GM21619 (cell line): ENCODE measurements at regions not wholly inside any gene's neighbourhood (a gene's known extent, or its start where the extent isn't known, plus 50 kb on each side); places are given as distances from the start of the nearest gene placed in this dataset.

Experiments used
- ATAC-seq: cut with Tn5 transposase; IDR thresholded peaks from one replicate; pipeline ENCODE4 v1.9.1; 2021; ENCODE audit not compliant: unreplicated experiment

DNA sequence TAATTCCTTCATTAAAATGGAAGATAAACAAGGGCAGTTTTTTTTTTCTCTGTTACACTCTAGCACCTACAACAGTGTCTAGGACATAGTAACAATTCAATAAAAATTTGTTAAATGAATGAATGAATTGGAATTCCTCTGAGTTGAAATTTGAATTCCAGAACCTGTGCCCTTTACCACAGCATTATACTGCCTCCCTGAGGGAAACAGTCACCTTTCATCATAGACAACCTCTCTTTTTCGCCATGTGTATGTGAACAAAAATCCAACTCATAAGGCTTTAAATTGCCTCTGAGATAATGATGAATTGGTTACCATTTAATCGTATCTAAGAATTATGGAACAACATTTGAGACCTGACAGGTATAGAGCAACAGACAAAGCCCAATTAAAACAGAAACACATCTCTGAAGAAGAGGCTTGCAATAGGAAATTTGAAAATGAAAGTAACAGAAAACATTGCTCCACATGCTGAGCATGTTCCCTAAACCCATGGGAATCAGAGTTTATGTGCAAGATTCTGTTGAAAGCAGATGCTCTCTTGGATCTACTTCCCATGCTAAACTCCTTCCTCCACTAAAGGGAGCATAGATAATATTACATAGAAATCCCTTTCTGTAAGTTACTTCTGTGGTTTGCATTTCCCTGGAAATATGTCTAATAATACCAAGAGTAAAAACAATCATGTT is 657.8 kb downstream of the GALC start:
- no peak for ATAC-seq

DNA sequence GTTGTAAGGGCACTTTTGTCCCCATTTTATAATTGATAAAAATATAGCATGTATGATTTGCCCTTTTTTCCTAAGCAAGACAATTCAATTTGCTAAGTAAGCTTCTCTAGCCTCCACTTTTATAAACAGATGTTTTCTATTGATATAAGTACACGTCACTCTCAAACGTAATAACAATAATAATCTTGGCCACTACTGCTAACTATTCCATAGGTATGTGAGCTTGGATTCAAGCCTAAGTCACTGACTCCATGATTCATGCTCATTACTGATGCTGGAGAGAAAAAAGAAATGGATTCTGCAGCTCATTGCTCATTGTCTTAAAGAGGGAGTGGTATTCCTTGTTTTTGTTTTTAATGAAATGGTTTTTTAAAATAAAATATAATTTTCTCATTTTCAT is 661.0 kb downstream of the GALC start:
- no peak for ATAC-seq

DNA sequence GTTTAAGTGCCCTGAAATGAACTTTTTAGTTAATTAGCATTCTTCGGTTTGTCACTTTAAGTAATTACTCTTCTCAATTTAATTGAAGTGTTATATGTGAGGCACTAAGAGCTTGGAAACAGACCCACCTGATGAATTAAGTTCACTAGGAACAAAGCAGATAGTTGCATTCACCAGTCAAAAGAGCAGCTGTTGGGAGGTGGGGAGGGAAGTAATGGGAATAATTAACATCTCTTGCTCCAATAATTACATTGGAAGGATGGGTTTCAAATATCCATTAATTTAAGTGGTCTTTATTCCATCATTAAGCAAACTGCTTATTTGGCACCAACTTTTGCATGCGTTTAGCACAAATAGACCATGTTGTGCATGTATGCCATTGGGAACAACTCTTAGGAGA is 667.2 kb downstream of the GALC start:
- ATAC-seq, result no peak

- ATAC-seq, result no peak
Measured at GRCh38 chr14:87323191-87323590, 669.8 kb downstream of the GALC start.

DNA sequence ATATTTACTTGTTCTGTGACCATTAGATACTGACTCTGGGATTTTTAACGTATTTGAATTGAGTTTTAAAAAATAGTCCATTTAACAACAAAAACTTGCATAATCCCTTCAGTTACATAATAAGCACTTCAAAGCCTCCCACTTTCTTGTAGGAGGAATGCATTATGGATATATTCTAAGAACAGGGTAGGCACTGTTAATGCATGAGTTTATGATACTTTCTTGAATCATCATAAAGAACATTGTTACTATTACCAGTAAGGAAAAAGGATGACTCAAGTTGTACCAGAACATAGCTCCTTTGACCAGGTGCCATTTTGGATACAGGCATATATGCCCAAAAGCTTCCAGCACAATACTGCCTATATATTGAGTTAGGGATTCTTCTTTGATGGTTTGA is 671.4 kb downstream of the GALC start:
- no peak for ATAC-seq

DNA sequence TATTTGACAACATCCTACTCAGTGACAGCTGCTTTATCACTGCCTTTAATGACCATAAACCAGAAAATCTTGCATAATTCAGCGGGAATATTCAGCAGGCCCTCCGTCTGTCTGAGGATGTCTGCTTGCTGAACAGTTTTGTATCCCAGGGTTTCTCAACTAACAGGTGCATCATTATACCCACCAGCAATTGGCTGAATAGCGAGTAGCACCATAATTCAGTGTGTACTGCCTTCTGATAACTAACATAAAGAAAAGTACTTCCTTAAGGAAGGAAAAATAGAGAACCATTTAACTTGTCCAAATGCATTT is 680.1 kb downstream of the GALC start:
- ATAC-seq, result no peak

- ATAC-seq, result no peak
Measured at GRCh38 chr14:87312169-87312893, 680.7 kb downstream of the GALC start.

- no peak for ATAC-seq
Measured at GRCh38 chr14:87309557-87309956, 683.4 kb downstream of the GALC start.

GRCh38 chr14:87306409-87307168 is 686.4 kb downstream of the GALC start:
- ATAC-seq, result no peak

DNA sequence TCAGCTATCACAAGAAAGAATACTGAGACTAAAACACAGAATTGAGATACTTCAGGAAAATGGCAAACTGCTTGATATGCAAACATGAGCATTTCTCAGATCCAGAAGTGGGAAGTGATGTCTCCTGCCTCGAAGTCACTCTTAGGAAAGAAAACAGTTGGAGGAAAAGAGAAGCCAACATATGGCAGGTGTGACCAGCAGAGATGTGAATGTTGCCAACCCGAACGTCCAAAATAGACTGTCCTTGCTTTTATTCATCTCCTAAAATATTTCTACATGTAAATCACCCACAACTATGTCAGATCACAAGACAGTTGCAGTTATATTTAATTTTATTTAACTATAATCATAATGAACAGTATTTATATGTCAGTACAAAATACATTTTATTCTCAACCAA is 687.6 kb downstream of the GALC start:
- no peak for ATAC-seq

GRCh38 chr14:87304404-87304803 is 688.6 kb downstream of the GALC start:
- no peak for ATAC-seq

DNA sequence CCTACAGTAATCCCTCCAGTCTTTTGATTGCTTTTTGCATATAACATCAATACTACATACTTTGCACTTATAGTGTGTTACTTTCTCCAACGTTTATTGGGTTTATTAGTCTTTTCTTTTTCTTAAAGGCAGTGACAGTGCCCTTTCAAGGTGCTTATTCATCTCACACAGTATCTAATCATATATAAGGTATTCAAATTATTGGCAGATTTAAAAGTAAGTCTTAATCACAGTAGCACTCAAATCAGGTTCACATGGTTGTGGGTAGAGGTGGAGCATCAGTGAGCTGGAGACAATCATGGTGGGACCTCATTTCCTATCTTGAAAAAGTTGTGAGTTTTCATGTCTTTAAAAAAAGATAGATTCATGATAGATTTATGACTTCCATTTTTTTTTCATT is 706.2 kb downstream of the GALC start:
- ATAC-seq, result no peak

DNA sequence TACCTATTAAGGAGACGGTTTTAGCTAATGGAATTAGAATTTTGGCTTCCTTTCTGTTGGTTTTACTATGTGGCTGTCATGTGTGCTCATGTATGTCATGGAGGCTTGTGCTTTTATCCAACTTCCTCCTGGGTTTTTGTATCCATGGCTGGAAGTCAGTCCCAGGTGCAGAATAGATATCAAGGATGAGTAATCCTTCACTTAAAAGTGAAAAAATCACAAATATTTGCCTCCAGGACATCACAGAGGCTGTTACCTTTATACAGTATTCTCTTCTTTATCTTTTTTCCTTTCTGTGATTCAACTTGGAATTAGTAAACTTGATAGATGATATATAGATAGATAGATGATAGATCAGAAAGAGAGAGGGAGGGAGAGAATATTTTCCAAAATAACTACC is 706.8 kb downstream of the GALC start:
- ATAC-seq, result no peak

GRCh38 chr14:87285506-87285905 is 707.5 kb downstream of the GALC start:
- ATAC-seq, result no peak

DNA sequence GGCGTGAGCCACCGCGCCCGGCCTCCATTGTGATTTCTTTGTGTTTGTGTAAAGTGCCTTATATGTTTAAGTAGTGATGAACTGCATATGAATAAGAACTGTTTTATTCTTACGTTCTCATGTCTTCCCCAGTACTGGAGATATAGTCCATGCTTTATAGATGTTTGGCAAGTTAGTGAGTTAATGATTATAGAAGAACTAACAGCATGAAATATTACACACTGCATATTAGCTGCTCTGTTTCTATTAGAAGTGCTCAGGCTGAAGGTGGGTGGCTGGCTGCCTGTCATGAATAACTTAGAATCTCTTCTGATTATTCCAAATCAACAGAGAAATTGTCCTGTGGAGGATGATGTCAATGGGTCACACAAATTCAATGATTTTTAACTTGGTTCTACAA is 709.4 kb downstream of the GALC start:
- no peak for ATAC-seq

DNA sequence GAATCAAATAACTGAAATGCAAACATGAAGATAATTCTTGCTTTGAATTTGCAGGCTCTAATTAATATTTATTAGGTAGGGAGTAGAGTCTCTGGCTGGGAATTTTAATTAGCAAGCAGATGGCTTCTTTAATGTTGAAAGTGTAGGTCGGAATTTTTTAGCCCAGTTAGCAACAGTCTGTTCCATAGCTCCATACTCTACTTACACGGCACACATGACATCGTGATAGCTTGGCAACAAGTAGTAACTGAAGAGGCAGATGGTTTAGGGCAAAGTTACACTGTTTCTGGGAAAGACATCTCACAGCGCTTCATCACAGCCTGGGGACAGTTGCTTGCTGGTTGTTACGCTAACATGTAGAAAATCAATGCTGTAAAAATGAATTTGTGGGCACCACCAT is 710.7 kb downstream of the GALC start:
- no peak for ATAC-seq

DNA sequence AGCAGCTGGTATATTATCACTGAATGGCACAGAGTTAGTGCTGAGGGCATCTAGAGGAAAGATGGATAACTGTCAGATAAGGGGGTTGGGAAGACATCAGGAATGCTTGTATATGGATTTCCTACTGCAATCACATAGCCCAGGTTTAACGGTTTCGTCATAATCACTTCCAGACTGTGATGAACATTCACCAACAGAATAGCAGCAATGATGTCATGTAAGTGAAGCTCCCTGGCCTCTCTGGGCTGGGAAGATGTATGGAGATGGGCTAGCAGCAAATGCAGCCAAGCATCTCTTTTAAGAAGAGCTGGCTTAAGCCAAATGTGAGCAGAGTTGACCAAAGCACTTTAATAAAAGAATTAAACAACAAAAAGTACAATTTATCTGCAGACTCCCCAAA is 714.6 kb downstream of the GALC start:
- no peak for ATAC-seq

GRCh38 chr14:87271331-87271730 is 721.7 kb downstream of the GALC start:
- ATAC-seq, result no peak

GRCh38 chr14:87268997-87269396 is 724.0 kb downstream of the GALC start:
- ATAC-seq, result no peak

GRCh38 chr14:87264796-87265195 is 728.2 kb downstream of the GALC start:
- no peak for ATAC-seq

DNA sequence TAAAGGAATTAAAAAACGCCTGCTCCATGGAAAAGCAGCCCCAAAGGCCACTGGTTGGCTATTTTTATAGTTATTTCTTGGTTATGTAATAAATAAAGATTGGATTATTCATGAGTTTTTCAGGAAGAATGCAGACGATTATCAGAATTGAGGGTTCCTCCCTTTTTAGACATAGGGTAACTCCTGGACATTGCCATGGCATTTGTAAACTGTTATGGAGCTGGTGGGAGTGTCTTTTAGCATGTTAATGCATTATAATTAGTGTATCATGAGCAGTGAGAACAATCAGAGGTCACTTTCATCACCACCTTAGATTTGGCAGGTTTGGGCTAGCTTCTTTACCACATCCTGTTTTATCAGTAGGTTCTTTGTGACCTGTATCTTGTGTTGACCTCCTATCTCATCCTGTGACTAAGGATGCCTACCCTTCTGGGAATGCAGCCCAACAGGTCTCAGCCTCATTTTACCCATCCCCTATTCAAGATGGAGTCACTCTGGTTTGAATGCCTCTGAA is 728.7 kb downstream of the GALC start:
- no peak for ATAC-seq

GRCh38 chr14:87261621-87262020 is 731.4 kb downstream of the GALC start:
- no peak for ATAC-seq
